ENCODE measurements at regions not wholly inside any gene's neighbourhood (a gene's known extent, or its start where the extent isn't known, plus 50 kb on each side); places are given as distances from the start of the nearest gene placed in this dataset.

DNA sequence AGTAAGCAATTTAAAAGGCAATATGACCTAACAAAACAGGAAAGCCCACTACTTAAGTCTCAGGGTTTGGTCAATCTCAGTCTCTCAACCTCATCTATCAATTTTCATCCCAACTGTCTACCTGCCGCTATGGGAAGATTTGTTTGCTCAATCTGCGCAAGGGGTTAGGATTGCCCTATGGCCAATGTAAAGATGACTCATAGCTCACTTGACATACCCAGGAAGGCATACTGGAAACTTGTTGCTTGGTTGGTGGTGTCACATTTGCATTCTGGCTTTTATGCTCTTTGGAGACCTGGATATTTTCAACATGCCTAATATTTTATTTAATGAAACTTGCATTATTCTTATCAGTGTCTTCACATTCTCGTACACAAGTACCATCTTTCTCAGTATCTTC, 78.1 kb upstream of the TMEM196 start:
- no peak overlapping the region for H3K14ac ChIP-seq (ENCODE audit: insufficient read depth, low read length)
- Mint-ChIP-seq H3K36me3 (ENCODE audit: insufficient read depth in 1 of 3, low read depth in 3 of 3) (no peaks in the 10 kb centered on the region), H3K27me3 (ENCODE audit: low read depth) (no peaks in the 10 kb centered on the region), H3K9me3 (no peaks in the 10 kb centered on the region), H3K4me1 (peaks cover 5 to 6% of the 10 kb centered on the region in 2 experiments), H3K4me3 (no peak overlapping the region), H3K27ac (no peak overlapping the region)
- no peak overlapping the region for H2BK120ac ChIP-seq (ENCODE audit: low read depth, low read length, poor library complexity, severe bottlenecking)
- no peak overlapping the region for H4K5ac ChIP-seq (ENCODE audit: insufficient read length, low read depth, low read length)
- no peak overlapping the region for H2BK12ac ChIP-seq (ENCODE audit: insufficient read length, low read depth, low read length)
- H4K8ac ChIP-seq (replicated peaks; ENCODE audit: insufficient read length, low read depth, low read length), result no peak overlapping the region
- H3K4me2 ChIP-seq (ENCODE audit: insufficient read depth, insufficient read length, low read length), result no peak overlapping the region
- H2BK5ac ChIP-seq (ENCODE audit: insufficient read length, low read length), result no peak overlapping the region
- no peak overlapping the region for H3K4ac ChIP-seq (ENCODE audit: low read depth, low read length)
- H3K27ac ChIP-seq (ENCODE audit: insufficient read length, low read depth, low read length), result no peak overlapping the region
- no CpG with 5 or more reads among the region's 3 CpGs for WGBS (ENCODE audit: extremely low coverage, insufficient read length, low lambda C conversion rate)
- no peaks in the 10 kb centered on the region for H3K79me2 ChIP-seq (ENCODE audit: insufficient read depth, low read length)
- TF ChIP-seq, protein P1, sequence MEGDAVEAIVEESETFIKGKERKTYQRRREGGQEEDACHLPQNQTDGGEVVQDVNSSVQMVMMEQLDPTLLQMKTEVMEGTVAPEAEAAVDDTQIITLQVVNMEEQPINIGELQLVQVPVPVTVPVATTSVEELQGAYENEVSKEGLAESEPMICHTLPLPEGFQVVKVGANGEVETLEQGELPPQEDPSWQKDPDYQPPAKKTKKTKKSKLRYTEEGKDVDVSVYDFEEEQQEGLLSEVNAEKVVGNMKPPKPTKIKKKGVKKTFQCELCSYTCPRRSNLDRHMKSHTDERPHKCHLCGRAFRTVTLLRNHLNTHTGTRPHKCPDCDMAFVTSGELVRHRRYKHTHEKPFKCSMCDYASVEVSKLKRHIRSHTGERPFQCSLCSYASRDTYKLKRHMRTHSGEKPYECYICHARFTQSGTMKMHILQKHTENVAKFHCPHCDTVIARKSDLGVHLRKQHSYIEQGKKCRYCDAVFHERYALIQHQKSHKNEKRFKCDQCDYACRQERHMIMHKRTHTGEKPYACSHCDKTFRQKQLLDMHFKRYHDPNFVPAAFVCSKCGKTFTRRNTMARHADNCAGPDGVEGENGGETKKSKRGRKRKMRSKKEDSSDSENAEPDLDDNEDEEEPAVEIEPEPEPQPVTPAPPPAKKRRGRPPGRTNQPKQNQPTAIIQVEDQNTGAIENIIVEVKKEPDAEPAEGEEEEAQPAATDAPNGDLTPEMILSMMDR (conservative IDR thresholded peaks at IDR 0.05), result no peak
- H3T11ph ChIP-seq (ENCODE audit: low read length), result no peak overlapping the region
- no peak for DNase-seq
- no peak overlapping the region for H3K23ac ChIP-seq (ENCODE audit: insufficient read length, low read depth, low read length)
- H2BK15ac ChIP-seq (ENCODE audit: low read depth, low read length), result no peak overlapping the region
- no peaks in the 10 kb centered on the region for H3K9me3 ChIP-seq (ENCODE audit: control insufficient read depth, low read depth, low read length)
- no peak overlapping the region for H4K91ac ChIP-seq (ENCODE audit: insufficient read length, low read depth, low read length)
- H3K4me1 ChIP-seq (ENCODE audit: insufficient read depth, low read length), result no peaks in the 10 kb centered on the region
- H3K23me2 ChIP-seq (ENCODE audit: insufficient read length, low read depth, low read length, poor library complexity, severe bottlenecking), result no peaks in the 10 kb centered on the region
- H3K18ac ChIP-seq (ENCODE audit: insufficient read length, low read depth, low read length), result no peak overlapping the region
- no peak overlapping the region for H2BK20ac ChIP-seq (ENCODE audit: low read depth, low read length, poor library complexity, severe bottlenecking)
- no peak overlapping the region for H2AK5ac ChIP-seq (ENCODE audit: insufficient read length, low read length)
- no peaks in the 10 kb centered on the region for H4K20me1 ChIP-seq (ENCODE audit: control insufficient read depth, insufficient read depth, insufficient read length)
- H3K9ac ChIP-seq (ENCODE audit: extremely low read depth, insufficient read length, low read length), result no peak overlapping the region
- H2AFZ ChIP-seq (ENCODE audit: low read length), result no peak overlapping the region
- H3K56ac ChIP-seq (ENCODE audit: insufficient read length, low read depth, low read length), result no peak overlapping the region
- no peaks in the 10 kb centered on the region for H3K27me3 ChIP-seq (ENCODE audit: insufficient read depth, low read length)
- no peaks in the 10 kb centered on the region for H3K79me1 ChIP-seq (ENCODE audit: insufficient read depth, low read depth, low read length, poor library complexity, severe bottlenecking)
